SK-N-MC (cell line): ENCODE measurements at regions not wholly inside any gene's neighbourhood (a gene's known extent, or its start where the extent isn't known, plus 50 kb on each side); places are given as distances from the start of the nearest gene placed in this dataset.

Experiments
- DNase-seq: peaks from one replicate; pipeline ENCODE4 v3.0.0-alpha.2; 2011; ENCODE audit warnings: low read depth, low spot score
- H3K27ac ChIP-seq: fragments of 200-600 bp; sonication (generic); 2 replicates; pipeline ENCODE4 v1.5.1; 2016; ENCODE audit warnings: mixed run types
- H3K36me3 ChIP-seq: fragments of 200-600 bp; sonication (generic); 2 replicates; pipeline ENCODE4 v1.6.1; 2017; ENCODE audit warnings: antibody characterized with exemption, low read length, mixed read lengths; ENCODE audit not compliant: insufficient read depth
- H3K4me3 ChIP-seq: fragments of 200-600 bp; sonication (generic); 2 replicates; pipeline ENCODE4 v1.5.1; 2016
- H3K9ac ChIP-seq: fragments of 200-600 bp; sonication (generic); 2 replicates; pipeline ENCODE4 v1.8.0; 2017; ENCODE audit warnings: mixed run types, mixed read lengths; ENCODE audit not compliant: insufficient read length
- H3K9me3 ChIP-seq: fragments of 200-600 bp; sonication (generic); 2 replicates; pipeline ENCODE4 v1.6.1; 2017; ENCODE audit warnings: low read depth, mild to moderate bottlenecking, antibody characterized with exemption, low read length, moderate library complexity, mixed read lengths
- EZH2 ChIP-seq: fragments of 200-600 bp; sonication (generic); IDR thresholded peaks from one replicate; pipeline ENCODE4 v1.6.1; 2017; ENCODE audit warnings: antibody characterized with exemption
- FOXP2 ChIP-seq: optimal IDR thresholded peaks from 2 replicates; pipeline ENCODE3; 2011; ENCODE audit warnings: mild to moderate bottlenecking, moderate library complexity; ENCODE audit not compliant: insufficient read depth; ENCODE audit errors: extremely low read length, control extremely low read depth
- POLR2AphosphoS5 ChIP-seq: IDR thresholded peaks from 2 replicates; pipeline ENCODE4 v1.6.1; 2012; ENCODE audit warnings: mild to moderate bottlenecking, low read depth, low read length, borderline replicate concordance

DNA sequence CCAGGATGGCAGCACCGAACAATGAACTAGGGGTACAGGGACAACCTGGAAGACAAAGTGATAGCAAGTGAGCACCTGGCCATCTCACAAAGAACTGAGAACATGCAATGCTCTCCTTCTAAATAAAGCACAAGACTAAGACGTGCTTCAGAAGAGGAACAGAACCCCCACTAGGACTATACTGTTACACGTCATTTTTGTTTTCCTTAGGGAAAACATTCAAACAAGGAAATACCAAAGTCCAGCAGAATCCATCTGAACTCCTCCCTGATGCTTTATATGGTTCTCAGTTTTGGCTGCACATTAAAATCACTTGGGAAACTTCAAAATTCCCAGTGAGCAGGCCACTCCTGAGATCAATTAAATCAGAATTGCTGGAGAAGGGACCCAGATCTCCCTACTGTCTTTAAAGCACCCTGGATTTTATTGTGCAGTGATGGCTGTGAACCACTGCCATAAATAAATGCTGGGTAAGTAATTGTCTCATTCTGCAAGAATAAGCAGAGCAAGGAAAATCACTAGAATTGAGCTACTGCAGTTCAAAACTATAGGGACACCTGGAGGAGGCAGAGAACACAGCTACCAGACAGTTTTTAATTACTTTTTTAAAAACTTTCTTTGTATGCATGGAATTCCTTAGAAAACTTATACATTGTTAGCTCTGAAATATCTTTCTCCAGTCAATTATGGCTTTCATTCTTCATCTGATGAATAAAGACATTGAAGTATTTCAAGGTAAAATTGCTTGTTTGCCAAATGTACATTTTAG lies 866.5 kb upstream of the GHITM start:
- no peaks in the 10 kb centered on the region for H3K36me3 ChIP-seq
- no peak for DNase-seq
- no peak overlapping the region for H3K4me3 ChIP-seq
- TF ChIP-seq EZH2 (no peak), POLR2AphosphoS5 (no peak), FOXP2 (no peak)
- no peaks in the 10 kb centered on the region for H3K9me3 ChIP-seq
- no peak overlapping the region for H3K9ac ChIP-seq
- no peak overlapping the region for H3K27ac ChIP-seq

- Histone ChIP-seq H3K27ac (no peak overlapping the region), H3K9ac (no peak overlapping the region), H3K9me3 (no peaks in the 10 kb centered on the region), H3K36me3 (no peaks in the 10 kb centered on the region), H3K4me3 (no peak overlapping the region)
- TF ChIP-seq FOXP2 (no peak), POLR2AphosphoS5 (no peak), EZH2 (no peak)
- DNase-seq = no peak
These were observed 865.2 kb upstream of the GHITM start for GRCh38 chr10:83274088-83274487.

DNA sequence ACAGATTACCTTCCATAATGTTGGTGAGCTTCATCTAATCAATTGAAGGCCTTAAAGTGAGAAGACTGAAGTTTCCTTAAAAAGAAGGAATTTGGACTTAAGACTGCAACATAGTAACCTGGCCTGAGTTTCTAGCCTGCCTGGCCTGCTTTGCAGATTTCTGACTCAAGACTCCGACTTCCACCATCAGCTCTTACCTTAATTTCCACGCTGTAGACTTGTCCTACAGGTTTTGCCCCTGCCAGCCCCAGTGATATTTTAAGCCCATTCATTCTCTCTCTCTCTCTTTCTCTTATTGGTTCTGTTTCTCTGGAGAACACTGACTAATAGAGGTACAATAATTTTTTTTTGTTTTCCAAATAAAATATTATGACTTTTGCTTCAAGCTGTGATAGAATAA lies 862.3 kb upstream of the GHITM start:
- no peaks in the 10 kb centered on the region for H3K9me3 ChIP-seq
- no peak for DNase-seq
- no peak overlapping the region for H3K4me3 ChIP-seq
- H3K36me3 ChIP-seq = no peaks in the 10 kb centered on the region
- no peak overlapping the region for H3K27ac ChIP-seq
- H3K9ac ChIP-seq = no peak overlapping the region
- TF ChIP-seq POLR2AphosphoS5 (no peak), FOXP2 (no peak), EZH2 (no peak)

GRCh38 chr10:83283151-83283550 lies 856.2 kb upstream of the GHITM start:
- Histone ChIP-seq H3K9ac (no peak overlapping the region), H3K27ac (no peak overlapping the region), H3K4me3 (no peak overlapping the region), H3K36me3 (no peaks in the 10 kb centered on the region), H3K9me3 (no peaks in the 10 kb centered on the region)
- TF ChIP-seq FOXP2 = no peak
- TF ChIP-seq POLR2AphosphoS5 = no peak
- no peak for TF ChIP-seq EZH2
- no peak for DNase-seq

GRCh38 chr10:83287374-83287773 lies 851.9 kb upstream of the GHITM start:
- no peak for DNase-seq
- H3K4me3 ChIP-seq = no peak overlapping the region
- H3K27ac ChIP-seq = no peak overlapping the region
- no peaks in the 10 kb centered on the region for H3K9me3 ChIP-seq
- TF ChIP-seq EZH2 (no peak), FOXP2 (no peak), POLR2AphosphoS5 (no peak)
- H3K36me3 ChIP-seq = no peaks in the 10 kb centered on the region
- no peak overlapping the region for H3K9ac ChIP-seq

- H3K27ac ChIP-seq = no peak overlapping the region
- H3K36me3 ChIP-seq = no peaks in the 10 kb centered on the region
- no peak overlapping the region for H3K9ac ChIP-seq
- no peaks in the 10 kb centered on the region for H3K9me3 ChIP-seq
- no peak for TF ChIP-seq FOXP2
- TF ChIP-seq EZH2 = no peak
- no peak for TF ChIP-seq POLR2AphosphoS5
- no peak overlapping the region for H3K4me3 ChIP-seq
- DNase-seq = no peak
These were observed 849.9 kb upstream of the GHITM start for GRCh38 chr10:83289373-83289772.

GRCh38 chr10:83289948-83290347 lies 849.4 kb upstream of the GHITM start:
- TF ChIP-seq POLR2AphosphoS5 (no peak), FOXP2 (no peak), EZH2 (no peak)
- Histone ChIP-seq H3K27ac (no peak overlapping the region), H3K4me3 (no peak overlapping the region), H3K36me3 (no peaks in the 10 kb centered on the region), H3K9me3 (no peaks in the 10 kb centered on the region), H3K9ac (no peak overlapping the region)
- DNase-seq = no peak

- TF ChIP-seq FOXP2 (no peak), POLR2AphosphoS5 (no peak), EZH2 (no peak)
These were observed 837.6 kb upstream of the GHITM start for GRCh38 chr10:83301732-83302131.

GRCh38 chr10:83302623-83303022 lies 836.7 kb upstream of the GHITM start:
- no peak overlapping the region for H3K4me3 ChIP-seq

More at GRCh38 chr10:83301732-83302131, 837.6 kb upstream of the GHITM start:
- DNase-seq = no peak
- H3K4me3 ChIP-seq = no peak overlapping the region
- no peaks in the 10 kb centered on the region for H3K36me3 ChIP-seq
- H3K9ac ChIP-seq = no peak overlapping the region
- H3K9me3 ChIP-seq = no peaks in the 10 kb centered on the region
- H3K27ac ChIP-seq = no peak overlapping the region

More at GRCh38 chr10:83302623-83303022, 836.7 kb upstream of the GHITM start:
- Histone ChIP-seq H3K36me3 (no peaks in the 10 kb centered on the region), H3K9ac (no peak overlapping the region), H3K9me3 (no peaks in the 10 kb centered on the region), H3K27ac (no peak overlapping the region)
- no peak for DNase-seq
- TF ChIP-seq EZH2 (no peak), POLR2AphosphoS5 (no peak), FOXP2 (no peak)
